H1 (cell line): ENCODE measurements at regions not wholly inside any gene's neighbourhood (a gene's known extent, or its start where the extent isn't known, plus 50 kb on each side); places are given as distances from the start of the nearest gene placed in this dataset.

Source experiments
- CTCF ChIA-PET: fragments of 300-600 bp; sonication (Branson Sonifier 250); formaldehyde crosslinking; loops from one replicate; lab custom pipeline; 2021; ENCODE audit not compliant: partially characterized antibody; lab: Charles Lee
- POLR2A ChIA-PET: fragments of 300-600 bp; sonication (Branson Sonifier 250); formaldehyde crosslinking; loops from one replicate; lab custom pipeline; 2021; ENCODE audit warnings: inconsistent platforms; ENCODE audit not compliant: partially characterized antibody; lab: Charles Lee
- DNase-seq, 2 experiments: peaks; one replicate each; pipeline versions ENCODE4 v3.0.0 to v3.0.0-alpha.2; 2010 to 2022; ENCODE audit warnings: low spot score in 2 of 2, low read depth in 1 of 2, mixed read lengths in 1 of 2
- FAIRE-seq: peaks from 2 replicates; lab custom pipeline; 2011; peaks lifted over from hg19 to GRCh38; lab: Jason Lieb, UNC
- H2AFZ ChIP-seq: 2 replicates; pipeline ENCODE4 v1.8.1; 2012; ENCODE audit warnings: low read length, inconsistent platforms
- H2AK5ac ChIP-seq: 2 replicates; pipeline ENCODE4 v1.6.1; 2013; ENCODE audit warnings: low read depth, low read length
- H2BK120ac ChIP-seq: replicated peaks from 2 replicates; pipeline ENCODE3; 2013; ENCODE audit warnings: low read depth, low read length, inconsistent platforms
- H2BK12ac ChIP-seq: 2 replicates; pipeline ENCODE4 v1.6.1; 2013; ENCODE audit warnings: low read depth, low read length
- H2BK15ac ChIP-seq: 2 replicates; pipeline ENCODE4 v1.6.1; 2013; ENCODE audit warnings: low read length
- H2BK20ac ChIP-seq: 2 replicates; pipeline ENCODE4 v1.6.1; 2013; ENCODE audit warnings: low read length
- H2BK5ac ChIP-seq: 2 replicates; pipeline ENCODE4 v1.6.1; 2013; ENCODE audit warnings: low read depth, low read length
- H3K14ac ChIP-seq: 2 replicates; pipeline ENCODE4 v1.6.1; 2013; ENCODE audit warnings: inconsistent platforms; ENCODE audit not compliant: insufficient read length
- H3K18ac ChIP-seq: 2 replicates; pipeline ENCODE4 v1.6.1; 2013; ENCODE audit warnings: low read length; ENCODE audit errors: extremely low read depth
- H3K23ac ChIP-seq: 2 replicates; pipeline ENCODE4 v1.6.1; 2013; ENCODE audit warnings: inconsistent platforms; ENCODE audit not compliant: insufficient read length
- H3K23me2 ChIP-seq: 2 replicates; pipeline ENCODE4 v1.6.1; 2013; ENCODE audit warnings: low read depth, low read length
- H3K27ac ChIP-seq: 2 replicates; pipeline ENCODE4 v1.6.1; 2011; ENCODE audit warnings: low read depth, low read length, inconsistent platforms
- H3K27me3 ChIP-seq, 4 experiments: replicated peaks in 1 of 4; 1 replicate in 1 of 4; 2 replicates in 3 of 4; pipeline versions ENCODE4 v1.6.1 to v1.8.1; 2011 to 2013; ENCODE audit warnings: low read length in 3 of 4, mild to moderate bottlenecking in 3 of 4, inconsistent platforms in 2 of 4, mixed read lengths in 2 of 4, moderate library complexity in 1 of 4; ENCODE audit not compliant: control insufficient read depth in 3 of 4, insufficient read depth in 3 of 4; ENCODE audit errors: extremely low read depth in 1 of 4
- H3K36me3 ChIP-seq, 4 experiments: 2 replicates each; pipeline versions ENCODE4 v1.6.1 to v1.8.1; 2011 to 2013; ENCODE audit warnings: mild to moderate bottlenecking in 4 of 4, low read length in 3 of 4, moderate library complexity in 2 of 4, control low read depth in 1 of 4, inconsistent platforms in 1 of 4; ENCODE audit not compliant: insufficient read depth in 4 of 4, control insufficient read depth in 2 of 4
- H3K4ac ChIP-seq: replicated peaks from 2 replicates; pipeline ENCODE3; 2013; ENCODE audit warnings: low read length, low read depth, mixed read lengths, inconsistent platforms; ENCODE audit not compliant: insufficient read length
- H3K4me1 ChIP-seq, 4 experiments: replicated peaks in 1 of 4; 1 replicate in 1 of 4; 2 replicates in 3 of 4; pipeline versions ENCODE4 v1.6.1 to v1.8.1; 2011 to 2013; ENCODE audit warnings: low read length in 3 of 4, inconsistent platforms in 2 of 4, mixed read lengths in 1 of 4; ENCODE audit not compliant: insufficient read depth in 4 of 4, control insufficient read depth in 3 of 4
- H3K4me2 ChIP-seq, 2 experiments: 2 replicates each; pipeline versions ENCODE4 v1.6.1 to v1.8.1; 2011 to 2013; ENCODE audit warnings: low read depth in 2 of 2, low read length in 2 of 2, control low read depth in 1 of 2, inconsistent platforms in 1 of 2, mild to moderate bottlenecking in 1 of 2; ENCODE audit not compliant: insufficient read depth in 1 of 2
- H3K4me3 ChIP-seq, 4 experiments: fragments of 200-600, 300-600 bp in 1 of 4; sonication (generic), shearing (Covaris generic), sonication (Bioruptor Twin) in 1 of 4; 2 replicates each; pipeline versions ENCODE4 v1.5.1 to v1.8.1; 2011 to 2016; ENCODE audit warnings: low read length in 4 of 4, low read depth in 3 of 4, control low read depth in 2 of 4, inconsistent platforms in 2 of 4, mild to moderate bottlenecking in 2 of 4, mixed read lengths in 1 of 4, moderate library complexity in 1 of 4; ENCODE audit not compliant: insufficient read depth in 2 of 4; ENCODE audit errors: extremely low read depth in 1 of 4
- H3K56ac ChIP-seq: replicated peaks from 2 replicates; pipeline ENCODE3; 2013; ENCODE audit warnings: low read depth, mild to moderate bottlenecking, mixed read lengths, low read length, inconsistent platforms; ENCODE audit not compliant: insufficient read length
- H3K79me1 ChIP-seq: 2 replicates; pipeline ENCODE4 v1.6.1; 2013; ENCODE audit warnings: low read depth, low read length, control low read depth
- H3K79me2 ChIP-seq, 2 experiments: 2 replicates each; pipeline versions ENCODE4 v1.6.1 to v1.8.1; 2012 to 2013; ENCODE audit warnings: low read length in 2 of 2, mild to moderate bottlenecking in 2 of 2, inconsistent platforms in 1 of 2; ENCODE audit not compliant: insufficient read depth in 2 of 2, control insufficient read depth in 1 of 2
- H3K9ac ChIP-seq, 4 experiments: replicated peaks in 1 of 4; 1 replicate in 1 of 4; 2 replicates in 3 of 4; pipeline versions ENCODE4 v1.6.1 to v1.8.1; 2011 to 2013; ENCODE audit warnings: low read depth in 3 of 4, low read length in 3 of 4, control low read depth in 2 of 4, mild to moderate bottlenecking in 2 of 4, moderate library complexity in 2 of 4, inconsistent platforms in 1 of 4; ENCODE audit errors: extremely low read depth in 1 of 4
- H3K9me3 ChIP-seq, 2 experiments: 2 replicates each; pipeline versions ENCODE4 v1.6.1 to v1.8.1; 2012 to 2013; ENCODE audit warnings: mild to moderate bottlenecking in 2 of 2, moderate library complexity in 2 of 2, control low read depth in 1 of 2, inconsistent platforms in 1 of 2, low read depth in 1 of 2, low read length in 1 of 2, mixed read lengths in 1 of 2; ENCODE audit not compliant: insufficient read depth in 2 of 2
- H4K20me1 ChIP-seq, 2 experiments: replicated peaks in 1 of 2; 2 replicates each; pipeline versions ENCODE3 to v1.8.1; 2011 to 2013; ENCODE audit warnings: inconsistent platforms in 2 of 2, low read length in 2 of 2, mild to moderate bottlenecking in 1 of 2; ENCODE audit not compliant: insufficient read depth in 2 of 2, control insufficient read depth in 1 of 2
- H4K5ac ChIP-seq: 2 replicates; pipeline ENCODE4 v1.6.1; 2013; ENCODE audit warnings: low read length, low read depth, mixed read lengths, inconsistent platforms; ENCODE audit not compliant: insufficient read length
- H4K8ac ChIP-seq: 2 replicates; pipeline ENCODE4 v1.8.0; 2013; ENCODE audit warnings: mild to moderate bottlenecking, moderate library complexity, low read length, inconsistent platforms; ENCODE audit not compliant: insufficient read depth; ENCODE audit errors: extremely low read depth
- H4K91ac ChIP-seq: replicated peaks from 2 replicates; pipeline ENCODE3; 2013; ENCODE audit warnings: low read length, mixed read lengths, inconsistent platforms; ENCODE audit not compliant: insufficient read length
- ATF2 ChIP-seq: IDR thresholded peaks from 2 replicates; pipeline ENCODE4 v1.6.1; 2012; ENCODE audit warnings: low read length, inconsistent platforms
- BCL11A ChIP-seq, 2 experiments: IDR thresholded peaks; one replicate each; pipeline ENCODE4 v1.6.1; 2011; ENCODE audit warnings: low read depth in 2 of 2, low read length in 2 of 2, mild to moderate bottlenecking in 2 of 2
- CHD1 ChIP-seq: IDR thresholded peaks from 2 replicates; pipeline ENCODE4 v1.6.1; 2012; ENCODE audit warnings: low read depth, low read length, improper control_type of control experiment
- CTBP2 ChIP-seq: IDR thresholded peaks from 2 replicates; pipeline ENCODE4 v1.7.0; 2011; ENCODE audit warnings: borderline replicate concordance, mild to moderate bottlenecking, moderate library complexity, mixed read lengths, low read length; ENCODE audit not compliant: insufficient read depth, insufficient read length
- GABPA ChIP-seq: IDR thresholded peaks from 2 replicates; pipeline ENCODE4 v1.6.1; 2011; ENCODE audit warnings: mild to moderate bottlenecking, low read length, moderate library complexity, borderline replicate concordance; ENCODE audit not compliant: insufficient read depth
- KDM1A ChIP-seq: fragments of 200-600, 300-600 bp; sonication (generic); IDR thresholded peaks from 2 replicates; pipeline ENCODE4 v1.7.1; 2016; ENCODE audit warnings: mild to moderate bottlenecking, low read length, borderline replicate concordance
- MAFK ChIP-seq: IDR thresholded peaks from 2 replicates; pipeline ENCODE4 v1.6.1; 2012; ENCODE audit warnings: low read depth, mild to moderate bottlenecking, improper control_type of control experiment, low read length
- SAP30 ChIP-seq: fragments of 300-600 bp; sonication (generic); IDR thresholded peaks from 2 replicates; pipeline ENCODE4 v1.7.1; 2012; ENCODE audit warnings: low read length, moderate library complexity, mild to moderate bottlenecking, inconsistent platforms; ENCODE audit not compliant: insufficient read depth, insufficient replicate concordance
- SRF ChIP-seq: IDR thresholded peaks from 2 replicates; pipeline ENCODE4 v1.6.1; 2011; ENCODE audit warnings: mild to moderate bottlenecking, low read depth, low read length, moderate library complexity
- SUZ12 ChIP-seq: fragments of 200-600 bp; sonication (generic); IDR thresholded peaks from 2 replicates; pipeline ENCODE4 v1.6.1; 2012; ENCODE audit warnings: mild to moderate bottlenecking, inconsistent platforms, low read length, moderate library complexity, mixed read lengths
- TEAD4 ChIP-seq: IDR thresholded peaks from 2 replicates; pipeline ENCODE4 v1.6.1; 2012; ENCODE audit warnings: low read depth, low read length, inconsistent platforms, mixed read lengths
- WGBS, 2 experiments: shearing (Covaris generic) in 1 of 2; methylation state at CpG; one replicate each; pipeline versions ENCODE4 v1.1.6 to v1.1.7; 2013 to 2015; ENCODE audit warnings: low lambda C conversion rate in 2 of 2, mixed read lengths in 2 of 2, inconsistent platforms in 1 of 2, low coverage in 1 of 2, missing lambda C conversion rate in 1 of 2; ENCODE audit not compliant: insufficient replicate concordance in 2 of 2, insufficient coverage in 1 of 2, insufficient read length in 1 of 2; ENCODE audit errors: extremely low coverage in 1 of 2, missing lambda C conversion rate in 1 of 2; 5-methylcytosine and 5-hydroxymethylcytosine counted together

- H2BK5ac ChIP-seq: no peak overlapping the region
- no peak overlapping the region for H2BK120ac ChIP-seq
- no peak overlapping the region for H2AK5ac ChIP-seq
- FAIRE-seq: no peak
- no peak overlapping the region for H2BK15ac ChIP-seq
- H4K91ac ChIP-seq: no peak overlapping the region
- H3K18ac ChIP-seq: no peak overlapping the region
- ChIA-PET POLR2A (no interaction called here), CTCF (interaction anchor here (1.0 to 1.4 kb wide), 9 partner anchors 8 to 756 kb away, joined by 3 to 9 read pairs (median 3); no protein-coding TSS in a partner anchor)
- H3K4me2 ChIP-seq: no peak overlapping the region
- H3K23me2 ChIP-seq: no peaks in the 10 kb centered on the region
- no peak overlapping the region for H3K4ac ChIP-seq
- H3K79me1 ChIP-seq: no peaks in the 10 kb centered on the region
- no peak overlapping the region for H3K14ac ChIP-seq
- H3K9me3 ChIP-seq: peaks cover 0 to 2% of the 10 kb centered on the region in 2 experiments; a peak in 1 of 4 replicates
- H3K36me3 ChIP-seq: no peaks in the 10 kb centered on the region
- H2AFZ ChIP-seq: no peak overlapping the region
- H3K4me3 ChIP-seq: no peak overlapping the region
- no peaks in the 10 kb centered on the region for H4K20me1 ChIP-seq
- H2BK20ac ChIP-seq: no peak overlapping the region
- no peak overlapping the region for H4K5ac ChIP-seq
- H3K23ac ChIP-seq: no peak overlapping the region
- no peak for DNase-seq
- H3K27ac ChIP-seq: no peak overlapping the region
- no peaks in the 10 kb centered on the region for H3K27me3 ChIP-seq
- H3K56ac ChIP-seq: no peak overlapping the region
- no peak overlapping the region for H2BK12ac ChIP-seq
- no peak overlapping the region for H3K9ac ChIP-seq
- no peak overlapping the region for H4K8ac ChIP-seq
- no peaks in the 10 kb centered on the region for H3K4me1 ChIP-seq
- no peaks in the 10 kb centered on the region for H3K79me2 ChIP-seq
- WGBS, 2 experiments: 89% methylated on average over 14 of the region's 14 CpGs; no CpG with 5 or more reads in 1 of the 2 experiments
- no peak for TF ChIP-seq SUZ12
- TF ChIP-seq KDM1A: no peak
- no peak for TF ChIP-seq GABPA
- no peak for TF ChIP-seq TEAD4
- TF ChIP-seq BCL11A (IDR thresholded peaks at IDR 0.05; ENCODE audit: low read depth in 2 of 2, low read length in 2 of 2): no peak
- no peak for TF ChIP-seq CTBP2
- TF ChIP-seq SAP30: no peak
- no peak for TF ChIP-seq SRF
- no peak for TF ChIP-seq CHD1
- no peak for TF ChIP-seq ATF2
- TF ChIP-seq MAFK: no peak
Measured at GRCh38 chr5:67494186-67494855, 297.7 kb upstream of the CD180 start.
